Right atrium auricular region (tissue), 2 donors: ENCODE measurements at regions not wholly inside any gene's neighbourhood (a gene's known extent, or its start where the extent isn't known, plus 50 kb on each side); places are given as distances from the start of the nearest gene placed in this dataset.

Source experiments
- DNase-seq: peaks from one replicate; pipeline ENCODE4 v3.0.0-alpha.2; 2019; ENCODE audit warnings: low spot score
- H3K27ac ChIP-seq, 2 donors: fragments of 200-600 bp; sonication (generic); 1 replicate in 1 of 2; 2 replicates in 1 of 2; pipeline ENCODE4 v1.5.1; 2016 to 2019
- H3K27me3 ChIP-seq, 2 donors: fragments of 200-600 bp; sonication (generic); one replicate each; pipeline versions ENCODE4 v1.5.1 to v1.6.0; 2017 to 2019
- H3K36me3 ChIP-seq: fragments of 200-600 bp; sonication (generic); one replicate; pipeline ENCODE4 v1.5.1; 2016
- H3K4me1 ChIP-seq, 2 donors: fragments of 200-600 bp; sonication (generic); one replicate each; pipeline versions ENCODE4 v1.5.1 to v1.6.0; 2017 to 2019
- H3K4me3 ChIP-seq, 2 donors: fragments of 200-600 bp; sonication (generic); 1 replicate in 1 of 2; 2 replicates in 1 of 2; pipeline ENCODE4 v1.5.1; 2017 to 2019; ENCODE audit warnings: mild to moderate bottlenecking in 1 of 2, moderate library complexity in 1 of 2
- H3K9me3 ChIP-seq, 2 donors: fragments of 200-600 bp; sonication (generic); one replicate each; pipeline ENCODE4 v1.5.1; 2019
- CTCF ChIP-seq, 2 donors: fragments of 200-600 bp; sonication (generic); IDR thresholded peaks; one replicate each; pipeline ENCODE4 v1.5.1; 2019; ENCODE audit warnings: antibody characterized with exemption in 2 of 2

GRCh38 chr6:89028774-89029173 lies 51.8 kb upstream of the PNRC1 start:
- Histone ChIP-seq H3K9me3 (no peaks in the 10 kb centered on the region), H3K36me3 (no peaks in the 10 kb centered on the region), H3K27me3 (no peaks in the 10 kb centered on the region), H3K4me1 (peaks cover 0 to 24% of the 10 kb centered on the region in 2 donors), H3K4me3 (no peak overlapping the region), H3K27ac (no peak overlapping the region)
- no peak for DNase-seq
- TF ChIP-seq CTCF (IDR thresholded peaks at IDR 0.05) = no peak

GRCh38 chr6:89027756-89028155 lies 52.8 kb upstream of the PNRC1 start:
- no peaks in the 10 kb centered on the region for H3K27me3 ChIP-seq

GRCh38 chr6:89026151-89026550 lies 54.4 kb upstream of the PNRC1 start:
- H3K27me3 ChIP-seq = no peaks in the 10 kb centered on the region
- no peak for DNase-seq
- H3K4me1 ChIP-seq = peaks cover 0 to 34% of the 10 kb centered on the region in 2 donors
- H3K9me3 ChIP-seq = no peaks in the 10 kb centered on the region
- no peak overlapping the region for H3K4me3 ChIP-seq
- TF ChIP-seq CTCF (IDR thresholded peaks at IDR 0.05) = no peak
- no peak overlapping the region for H3K27ac ChIP-seq
- H3K36me3 ChIP-seq = no peaks in the 10 kb centered on the region

More at GRCh38 chr6:89027756-89028155, 52.8 kb upstream of the PNRC1 start:
- no peak for TF ChIP-seq CTCF (IDR thresholded peaks at IDR 0.05)
- Histone ChIP-seq H3K36me3 (no peaks in the 10 kb centered on the region), H3K27ac (no peak overlapping the region), H3K4me3 (no peak overlapping the region), H3K9me3 (no peaks in the 10 kb centered on the region), H3K4me1 (peaks cover 0 to 34% of the 10 kb centered on the region in 2 donors)
- no peak for DNase-seq

- H3K9me3 ChIP-seq = no peaks in the 10 kb centered on the region
- no peaks in the 10 kb centered on the region for H3K27me3 ChIP-seq
- no peaks in the 10 kb centered on the region for H3K36me3 ChIP-seq
- DNase-seq = no peak
- no peak overlapping the region for H3K27ac ChIP-seq
- no peak overlapping the region for H3K4me3 ChIP-seq
- peaks cover 0 to 34% of the 10 kb centered on the region in 2 donors for H3K4me1 ChIP-seq
- no peak for TF ChIP-seq CTCF (IDR thresholded peaks at IDR 0.05)
Observed at GRCh38 chr6:89025633-89026032, 54.9 kb upstream of the PNRC1 start.

- no peak for TF ChIP-seq CTCF (IDR thresholded peaks at IDR 0.05)
- Histone ChIP-seq H3K4me3 (no peak overlapping the region), H3K27me3 (no peaks in the 10 kb centered on the region), H3K27ac (peak overlapping the region; percentile 42 to 75), H3K4me1 (peaks cover 0 to 34% of the 10 kb centered on the region in 2 donors), H3K9me3 (no peaks in the 10 kb centered on the region), H3K36me3 (no peaks in the 10 kb centered on the region)
- no peak for DNase-seq
Observed at GRCh38 chr6:89024456-89024855, 56.1 kb upstream of the PNRC1 start.
